ENCODE measurements at regions not wholly inside any gene's neighbourhood (a gene's known extent, or its start where the extent isn't known, plus 50 kb on each side); places are given as distances from the start of the nearest gene placed in this dataset.

- intact Hi-C loops (cut with micrococcal nuclease), result no loop called here
- no peaks in the 10 kb centered on the region for H3K36me3 ChIP-seq
- DNase-seq, result no peak
- H3K9me3 ChIP-seq (replicated peaks), result no peaks in the 10 kb centered on the region
- H3K4me1 ChIP-seq, result peaks cover 33% of the 10 kb centered on the region
- no peak overlapping the region for H3K27ac ChIP-seq (replicated peaks)
- no peak overlapping the region for H3K4me3 ChIP-seq
- H3K27me3 ChIP-seq (ENCODE audit: low read depth), result no peaks in the 10 kb centered on the region
- TF ChIP-seq CTCF (IDR thresholded peaks at IDR 0.05; ENCODE audit: borderline replicate concordance), result no peak
Observed at GRCh38 chr11:15584158-15584557, 469.4 kb downstream of the INSC start.

- DNase-seq, result no peak
- H3K4me1 ChIP-seq, result peaks cover 36% of the 10 kb centered on the region
Observed at GRCh38 chr11:15585602-15586331, 471.0 kb downstream of the INSC start.

GRCh38 chr11:15586741-15587473 is 472.2 kb downstream of the INSC start:
- H3K9me3 ChIP-seq (replicated peaks), result no peaks in the 10 kb centered on the region
- H3K36me3 ChIP-seq, result no peaks in the 10 kb centered on the region
- H3K27me3 ChIP-seq (ENCODE audit: low read depth), result no peaks in the 10 kb centered on the region
- peaks cover 44% of the 10 kb centered on the region for H3K4me1 ChIP-seq
- DNase-seq, result no peak
- no peak for TF ChIP-seq CTCF (IDR thresholded peaks at IDR 0.05; ENCODE audit: borderline replicate concordance)
- H3K4me3 ChIP-seq, result no peak overlapping the region
- intact Hi-C loops (cut with micrococcal nuclease), result no loop called here
- H3K27ac ChIP-seq (replicated peaks), result peak overlapping the region; percentile 60

More at GRCh38 chr11:15585602-15586331, 471.0 kb downstream of the INSC start:
- TF ChIP-seq CTCF (IDR thresholded peaks at IDR 0.05; ENCODE audit: borderline replicate concordance), result no peak
- Histone ChIP-seq H3K27me3 (ENCODE audit: low read depth) (no peaks in the 10 kb centered on the region), H3K4me3 (no peak overlapping the region), H3K27ac (replicated peaks) (no peak overlapping the region), H3K9me3 (replicated peaks) (no peaks in the 10 kb centered on the region), H3K36me3 (no peaks in the 10 kb centered on the region)
- intact Hi-C loops (cut with micrococcal nuclease), result no loop called here

GRCh38 chr11:15589070-15589626 is 474.4 kb downstream of the INSC start:
- DNase-seq, result no peak
- Histone ChIP-seq H3K4me1 (peaks cover 43% of the 10 kb centered on the region), H3K9me3 (replicated peaks) (no peaks in the 10 kb centered on the region), H3K27ac (replicated peaks) (peak overlapping the region; percentile 0), H3K36me3 (no peaks in the 10 kb centered on the region), H3K4me3 (no peak overlapping the region), H3K27me3 (ENCODE audit: low read depth) (no peaks in the 10 kb centered on the region)
- no peak for TF ChIP-seq CTCF (IDR thresholded peaks at IDR 0.05; ENCODE audit: borderline replicate concordance)
- intact Hi-C loops (cut with micrococcal nuclease), result no loop called here

- DNase-seq, result no peak
- Histone ChIP-seq H3K4me3 (no peak overlapping the region), H3K4me1 (peaks cover 42% of the 10 kb centered on the region)
Observed at GRCh38 chr11:15590132-15590531, 475.4 kb downstream of the INSC start.

More at GRCh38 chr11:15590132-15590531, 475.4 kb downstream of the INSC start:
- intact Hi-C loops (cut with micrococcal nuclease), result no loop called here
- no peaks in the 10 kb centered on the region for H3K9me3 ChIP-seq (replicated peaks)
- H3K27me3 ChIP-seq (ENCODE audit: low read depth), result no peaks in the 10 kb centered on the region
- H3K36me3 ChIP-seq, result no peaks in the 10 kb centered on the region
- TF ChIP-seq CTCF (IDR thresholded peaks at IDR 0.05; ENCODE audit: borderline replicate concordance), result no peak
- no peak overlapping the region for H3K27ac ChIP-seq (replicated peaks)
